ENCODE measurements at regions not wholly inside any gene's neighbourhood (a gene's known extent, or its start where the extent isn't known, plus 50 kb on each side); places are given as distances from the start of the nearest gene placed in this dataset.

DNA sequence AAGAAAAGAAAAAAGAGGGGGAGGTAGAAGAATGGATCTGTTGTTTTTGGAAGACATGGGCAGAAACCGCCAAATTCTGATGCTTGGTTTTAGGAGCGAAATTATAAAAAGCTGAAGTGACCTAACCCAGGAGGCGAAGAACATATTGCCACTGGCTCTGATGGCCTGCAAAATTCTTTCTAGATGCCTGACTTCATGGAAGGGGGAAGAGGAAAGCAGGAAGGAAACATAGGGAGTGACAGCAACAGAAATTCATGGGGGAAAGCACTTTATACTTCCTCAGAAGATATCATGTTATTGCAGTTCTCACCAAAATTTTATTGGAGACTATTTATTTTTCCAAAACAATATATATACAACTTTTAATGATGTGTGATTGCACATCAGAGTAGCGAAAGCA, 213.5 kb downstream of the DLEU7 start:
- H3K9ac ChIP-seq (ENCODE audit: low read depth in 2 of 2, low read length in 2 of 2) = no peak overlapping the region
- TF ChIP-seq, protein P1, sequence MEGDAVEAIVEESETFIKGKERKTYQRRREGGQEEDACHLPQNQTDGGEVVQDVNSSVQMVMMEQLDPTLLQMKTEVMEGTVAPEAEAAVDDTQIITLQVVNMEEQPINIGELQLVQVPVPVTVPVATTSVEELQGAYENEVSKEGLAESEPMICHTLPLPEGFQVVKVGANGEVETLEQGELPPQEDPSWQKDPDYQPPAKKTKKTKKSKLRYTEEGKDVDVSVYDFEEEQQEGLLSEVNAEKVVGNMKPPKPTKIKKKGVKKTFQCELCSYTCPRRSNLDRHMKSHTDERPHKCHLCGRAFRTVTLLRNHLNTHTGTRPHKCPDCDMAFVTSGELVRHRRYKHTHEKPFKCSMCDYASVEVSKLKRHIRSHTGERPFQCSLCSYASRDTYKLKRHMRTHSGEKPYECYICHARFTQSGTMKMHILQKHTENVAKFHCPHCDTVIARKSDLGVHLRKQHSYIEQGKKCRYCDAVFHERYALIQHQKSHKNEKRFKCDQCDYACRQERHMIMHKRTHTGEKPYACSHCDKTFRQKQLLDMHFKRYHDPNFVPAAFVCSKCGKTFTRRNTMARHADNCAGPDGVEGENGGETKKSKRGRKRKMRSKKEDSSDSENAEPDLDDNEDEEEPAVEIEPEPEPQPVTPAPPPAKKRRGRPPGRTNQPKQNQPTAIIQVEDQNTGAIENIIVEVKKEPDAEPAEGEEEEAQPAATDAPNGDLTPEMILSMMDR (IDR thresholded peaks at IDR 0.05) = no peak
- DNase-seq = no peak
- no peak overlapping the region for H3K27ac ChIP-seq
- H3K27me3 ChIP-seq = no peaks in the 10 kb centered on the region
- intact Hi-C loops (cut with DNase I) = no loop called here
- H3K4me3 ChIP-seq = no peak overlapping the region
- H3K36me3 ChIP-seq = no peaks in the 10 kb centered on the region
- H3K4me1 ChIP-seq = no peaks in the 10 kb centered on the region
- H3K9me3 ChIP-seq = no peaks in the 10 kb centered on the region

DNA sequence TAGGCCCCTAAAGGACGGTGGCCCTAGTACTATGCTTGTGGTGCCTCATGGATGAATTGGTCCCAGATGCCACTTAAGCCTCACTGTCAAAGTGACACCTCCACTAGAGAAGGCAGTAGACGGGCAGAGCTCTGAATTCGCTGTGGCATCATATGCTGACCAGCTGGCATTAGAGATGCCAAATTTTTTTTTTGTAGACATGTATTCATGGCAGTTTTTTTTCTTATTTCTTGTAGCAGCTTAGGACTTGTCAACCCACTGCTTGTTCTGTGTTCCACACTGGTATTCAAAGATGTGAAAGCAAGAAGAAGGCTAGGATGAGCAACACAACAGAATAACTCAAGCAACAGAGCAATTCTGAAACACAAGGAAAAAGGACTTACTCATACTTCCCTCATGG, 212.5 kb downstream of the DLEU7 start:
- no peak overlapping the region for H3K4me3 ChIP-seq
- no peak overlapping the region for H3K9ac ChIP-seq (ENCODE audit: low read depth in 2 of 2, low read length in 2 of 2)
- no peak overlapping the region for H3K27ac ChIP-seq
- no peaks in the 10 kb centered on the region for H3K9me3 ChIP-seq
- no peaks in the 10 kb centered on the region for H3K27me3 ChIP-seq
- H3K4me1 ChIP-seq = no peaks in the 10 kb centered on the region
- no peaks in the 10 kb centered on the region for H3K36me3 ChIP-seq
- DNase-seq = no peak
- intact Hi-C loops (cut with DNase I) = no loop called here
- TF ChIP-seq, protein P1 (IDR thresholded peaks at IDR 0.05) = no peak

GRCh38 chr13:50634339-50634738, 209.2 kb downstream of the DLEU7 start:
- no peak for DNase-seq
- no peaks in the 10 kb centered on the region for H3K27me3 ChIP-seq
- H3K4me1 ChIP-seq = no peaks in the 10 kb centered on the region
- no peaks in the 10 kb centered on the region for H3K9me3 ChIP-seq
- no peak overlapping the region for H3K27ac ChIP-seq
- no peaks in the 10 kb centered on the region for H3K36me3 ChIP-seq
- TF ChIP-seq, protein P1 (IDR thresholded peaks at IDR 0.05) = no peak
- no peak overlapping the region for H3K4me3 ChIP-seq
- intact Hi-C loops (cut with DNase I) = no loop called here
- H3K9ac ChIP-seq (ENCODE audit: low read depth in 2 of 2, low read length in 2 of 2) = no peak overlapping the region

DNA sequence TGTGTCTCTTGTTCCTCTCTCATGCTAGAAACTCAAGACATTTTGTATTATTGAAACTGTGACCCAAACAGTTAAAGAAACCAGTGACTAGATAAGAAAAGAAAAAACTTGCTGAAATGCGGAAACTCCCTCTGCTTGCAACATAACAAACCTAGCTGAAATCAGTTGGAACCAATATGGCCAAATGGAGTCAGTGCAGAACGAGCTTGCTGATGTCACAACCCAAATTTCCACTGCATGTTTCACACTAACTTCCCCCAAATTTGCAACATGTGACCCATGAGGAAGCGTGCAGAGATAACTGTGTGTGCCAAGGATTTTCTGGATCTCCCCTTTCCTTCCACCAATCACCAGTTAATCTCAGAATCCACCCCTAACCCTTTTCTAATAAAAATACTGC, 208.0 kb downstream of the DLEU7 start:
- no peaks in the 10 kb centered on the region for H3K9me3 ChIP-seq
- no peaks in the 10 kb centered on the region for H3K27me3 ChIP-seq
- H3K4me1 ChIP-seq = no peaks in the 10 kb centered on the region
- TF ChIP-seq, protein P1 (IDR thresholded peaks at IDR 0.05) = no peak
- no peak overlapping the region for H3K4me3 ChIP-seq
- H3K9ac ChIP-seq (ENCODE audit: low read depth in 2 of 2, low read length in 2 of 2) = no peak overlapping the region
- no peak for DNase-seq
- no peaks in the 10 kb centered on the region for H3K36me3 ChIP-seq
- H3K27ac ChIP-seq = no peak overlapping the region
- intact Hi-C loops (cut with DNase I) = no loop called here

DNA sequence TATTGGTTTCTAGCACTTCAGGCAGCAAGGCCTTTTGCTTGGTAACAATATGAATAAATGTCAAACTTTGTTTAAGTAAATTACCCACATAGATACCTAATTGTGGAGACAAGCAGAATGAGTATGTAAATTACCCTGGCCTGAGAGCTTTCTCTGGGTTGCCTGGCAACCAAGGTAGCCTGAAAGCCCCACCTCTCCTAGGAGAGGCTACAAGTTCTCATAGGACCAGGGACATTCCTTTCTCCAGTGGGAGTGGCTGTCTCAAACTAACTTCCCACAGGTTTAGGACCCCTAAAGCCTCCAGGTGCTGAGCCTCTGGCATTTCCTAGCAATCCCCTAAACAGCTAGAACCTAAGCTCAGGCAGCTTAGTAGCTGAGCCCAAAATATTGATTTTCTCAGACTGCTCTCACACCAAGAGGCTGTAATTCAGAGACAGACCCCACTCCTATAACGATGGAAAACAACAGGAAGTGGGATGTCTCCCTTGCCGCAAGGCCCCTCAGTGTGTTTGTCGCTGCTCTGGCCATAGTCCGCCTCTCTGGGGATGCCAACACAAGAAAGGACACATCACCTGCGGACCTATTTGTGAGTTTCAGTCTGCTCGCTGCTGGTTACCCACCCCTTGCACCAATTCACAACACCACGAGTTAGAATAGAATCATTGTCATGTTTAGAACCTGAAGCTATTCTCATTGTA, 207.3 kb downstream of the DLEU7 start:
- no peaks in the 10 kb centered on the region for H3K9me3 ChIP-seq
- intact Hi-C loops (cut with DNase I) = no loop called here
- no peaks in the 10 kb centered on the region for H3K36me3 ChIP-seq
- TF ChIP-seq, protein P1 (IDR thresholded peaks at IDR 0.05) = no peak
- H3K27me3 ChIP-seq = no peaks in the 10 kb centered on the region
- no peak overlapping the region for H3K9ac ChIP-seq (ENCODE audit: low read depth in 2 of 2, low read length in 2 of 2)
- no peaks in the 10 kb centered on the region for H3K4me1 ChIP-seq
- H3K4me3 ChIP-seq = no peak overlapping the region
- DNase-seq = no peak
- no peak overlapping the region for H3K27ac ChIP-seq

All from colonic mucosa (tissue), 4 donors.